ENCODE measurements at regions not wholly inside any gene's neighbourhood (a gene's known extent, or its start where the extent isn't known, plus 50 kb on each side); places are given as distances from the start of the nearest gene placed in this dataset.

- TF ChIP-seq CTCF (IDR thresholded peaks at IDR 0.05), result no peak
- TF ChIP-seq POLR2A (IDR thresholded peaks at IDR 0.05), result no peak
- TF ChIP-seq EP300 (IDR thresholded peaks at IDR 0.05), result no peak
Measured at GRCh38 chr20:60237981-60238380, 279.8 kb downstream of the CDH26 start.

Data from stomach (tissue), 4 donors.